WTC11 (cell line): ENCODE measurements at regions not wholly inside any gene's neighbourhood (a gene's known extent, or its start where the extent isn't known, plus 50 kb on each side); places are given as distances from the start of the nearest gene placed in this dataset.

ENCODE experiments used
- ATAC-seq: fragments of 200-7000 bp; cut with Tn5 transposase; 2 replicates; pipeline ENCODE4 v1.10.0; 2021; ENCODE audit warnings: mild to moderate bottlenecking, moderate library complexity
- CTCF ChIA-PET: fragments of 300-600 bp; sonication (Branson Sonifier 250); formaldehyde crosslinking; loops from one replicate; lab custom pipeline; 2021; ENCODE audit warnings: antibody characterized with exemption; lab: Charles Lee
- POLR2A ChIA-PET: fragments of 350-600 bp; sonication (Branson Sonifier 250); formaldehyde crosslinking; loops from one replicate; lab custom pipeline; 2021; ENCODE audit warnings: antibody characterized with exemption; lab: Charles Lee
- DNase-seq: peaks from one replicate; pipeline ENCODE4 v3.0.0; 2021; ENCODE audit warnings: low spot score
- H3K27ac Mint-ChIP-seq: 2 replicates; pipeline ENCODE4 v1.8.0; 2021; ENCODE audit warnings: mixed read lengths
- H3K27me3 Mint-ChIP-seq: 2 replicates; pipeline ENCODE4 v1.8.0; 2021; ENCODE audit warnings: low read depth, mild to moderate bottlenecking, moderate library complexity, mixed read lengths
- H3K36me3 Mint-ChIP-seq: 2 replicates; pipeline ENCODE4 v1.8.0; 2021; ENCODE audit warnings: mixed read lengths
- H3K4me1 Mint-ChIP-seq: 2 replicates; pipeline ENCODE4 v1.8.0; 2022; ENCODE audit warnings: mixed read lengths
- H3K4me3 Mint-ChIP-seq: 2 replicates; pipeline ENCODE4 v1.8.0; 2021; ENCODE audit warnings: mild to moderate bottlenecking, moderate library complexity, mixed read lengths
- H3K9me3 Mint-ChIP-seq: 2 replicates; pipeline ENCODE4 v1.8.0; 2021; ENCODE audit warnings: mixed read lengths
- ATF3 ChIP-seq: sonication (generic); formaldehyde crosslinking; conservative IDR thresholded peaks from 2 replicates; pipeline ENCODE4 v1.8.1; 2022; ENCODE audit warnings: mild to moderate bottlenecking, missing genetic modification reagents
- CTCF ChIP-seq: fragments of 200-600 bp; IDR thresholded peaks from 2 replicates; pipeline ENCODE4 v1.8.0; 2022; ENCODE audit warnings: antibody characterized with exemption
- FOXK1 ChIP-seq: sonication (generic); formaldehyde crosslinking; IDR thresholded peaks from 2 replicates; pipeline ENCODE4 v1.8.0; 2022; ENCODE audit warnings: mild to moderate bottlenecking, moderate library complexity, missing genetic modification reagents
- GRHL2 ChIP-seq: fragments of 250-450 bp; sonication (Bioruptor Pico); IDR thresholded peaks from 2 replicates; pipeline ENCODE4 v1.8.0; 2022; ENCODE audit warnings: mild to moderate bottlenecking, moderate library complexity; ENCODE audit not compliant: insufficient replicate concordance, severe bottlenecking
- KAT7 ChIP-seq: sonication (generic); formaldehyde crosslinking; IDR thresholded peaks from 2 replicates; pipeline ENCODE4 v1.8.1; 2023; ENCODE audit warnings: missing genetic modification reagents, mild to moderate bottlenecking, borderline replicate concordance
- NFE2L1 ChIP-seq: sonication (generic); formaldehyde crosslinking; IDR thresholded peaks from 2 replicates; pipeline ENCODE4 v1.8.1; 2023; ENCODE audit warnings: missing genetic modification reagents
- NR2C2 ChIP-seq: sonication (generic); formaldehyde crosslinking; IDR thresholded peaks from 2 replicates; pipeline ENCODE4 v1.8.0; 2022; ENCODE audit warnings: mild to moderate bottlenecking, missing genetic modification reagents
- PRRX2 ChIP-seq: fragments of 250-450 bp; sonication (Bioruptor Pico); IDR thresholded peaks from 2 replicates; pipeline ENCODE4 v1.8.0; 2021; ENCODE audit warnings: mild to moderate bottlenecking
- RELA ChIP-seq: sonication (generic); formaldehyde crosslinking; IDR thresholded peaks from 2 replicates; pipeline ENCODE4 v1.8.1; 2022; ENCODE audit warnings: missing genetic modification reagents, mild to moderate bottlenecking, borderline replicate concordance
- TCF7 ChIP-seq: sonication (generic); formaldehyde crosslinking; IDR thresholded peaks from 2 replicates; pipeline ENCODE4 v1.8.0; 2022; ENCODE audit warnings: mild to moderate bottlenecking, low read depth, missing genetic modification reagents, moderate library complexity
- ZNF121 ChIP-seq: sonication (generic); formaldehyde crosslinking; IDR thresholded peaks from 2 replicates; pipeline ENCODE4 v1.8.0; 2023; ENCODE audit warnings: missing genetic modification reagents
- ZNF423 ChIP-seq: fragments of 250-450 bp; sonication (Bioruptor Pico); IDR thresholded peaks from 2 replicates; pipeline ENCODE4 v2.1.2; 2022; ENCODE audit warnings: mild to moderate bottlenecking, moderate library complexity
- ZNF532 ChIP-seq: fragments of 250-450 bp; sonication (Bioruptor Pico); IDR thresholded peaks from 2 replicates; pipeline ENCODE4 v1.9.0; 2021; ENCODE audit warnings: mild to moderate bottlenecking, borderline replicate concordance
- TF ChIP-seq, protein P1 (sequence below): fragments of 250-450 bp; sonication (Bioruptor Pico); conservative IDR thresholded peaks from 2 replicates; pipeline ENCODE4 v1.9.0; 2021; ENCODE audit warnings: mild to moderate bottlenecking
- TF ChIP-seq, protein P2 (sequence below): sonication (generic); formaldehyde crosslinking; IDR thresholded peaks from 2 replicates; pipeline ENCODE4 v1.8.0; 2023; ENCODE audit warnings: missing genetic modification reagents
- TF ChIP-seq, protein P3 (sequence below): sonication (generic); formaldehyde crosslinking; IDR thresholded peaks from 2 replicates; pipeline ENCODE4 v1.8.1; 2023; ENCODE audit warnings: mild to moderate bottlenecking, moderate library complexity, missing genetic modification reagents
- TF ChIP-seq, protein P4 (sequence below): fragments of 250-450 bp; sonication (Bioruptor Pico); IDR thresholded peaks from 2 replicates; pipeline ENCODE4 v1.9.0; 2021; ENCODE audit warnings: moderate library complexity, mild to moderate bottlenecking, inconsistent platforms, borderline replicate concordance

- peaks cover 48% of the 10 kb centered on the region for H3K9me3 Mint-ChIP-seq
- ChIA-PET CTCF (no interaction called here), POLR2A (no interaction called here)
- peaks cover 12% of the 10 kb centered on the region for H3K4me1 Mint-ChIP-seq
- ATAC-seq (peak; percentile 43; the same call in 1 of the 2 replicates), DNase-seq (peak; percentile 62)
- TF ChIP-seq GRHL2 (CRISPR knock-in tag) (no peak), FOXK1 (0 out of 2 replicates have a peak, but pooled peaks have one; percentile 39)
- TF ChIP-seq, all 79 proteins: peak for 1
- Mint-ChIP-seq H3K27ac (no peak overlapping the region), H3K27me3 (peaks cover 4% of the 10 kb centered on the region; the same call in 1 of the 2 replicates), H3K4me3 (no peak overlapping the region), H3K36me3 (peaks cover 18% of the 10 kb centered on the region)
Observed at GRCh38 chr2:136468799-136469369, 296.5 kb upstream of the THSD7B start.

GRCh38 chr2:136452528-136452927, 312.8 kb upstream of the THSD7B start:
- DNase-seq (no peak), ATAC-seq (no peak)
- Mint-ChIP-seq H3K4me3 (no peak overlapping the region), H3K4me1 (peaks cover 10% of the 10 kb centered on the region), H3K9me3 (no peaks in the 10 kb centered on the region), H3K36me3 (no peaks in the 10 kb centered on the region), H3K27ac (no peak overlapping the region), H3K27me3 (no peaks in the 10 kb centered on the region; the same call in 1 of the 2 replicates)
- no peak for TF ChIP-seq KAT7 (CRISPR knock-in tag)
- no peak for TF ChIP-seq RELA (CRISPR knock-in tag)
- TF ChIP-seq CTCF: no peak
- TF ChIP-seq ZNF423 (CRISPR knock-in tag): no peak
- TF ChIP-seq NR2C2 (CRISPR knock-in tag): no peak
- TF ChIP-seq, protein P1, sequence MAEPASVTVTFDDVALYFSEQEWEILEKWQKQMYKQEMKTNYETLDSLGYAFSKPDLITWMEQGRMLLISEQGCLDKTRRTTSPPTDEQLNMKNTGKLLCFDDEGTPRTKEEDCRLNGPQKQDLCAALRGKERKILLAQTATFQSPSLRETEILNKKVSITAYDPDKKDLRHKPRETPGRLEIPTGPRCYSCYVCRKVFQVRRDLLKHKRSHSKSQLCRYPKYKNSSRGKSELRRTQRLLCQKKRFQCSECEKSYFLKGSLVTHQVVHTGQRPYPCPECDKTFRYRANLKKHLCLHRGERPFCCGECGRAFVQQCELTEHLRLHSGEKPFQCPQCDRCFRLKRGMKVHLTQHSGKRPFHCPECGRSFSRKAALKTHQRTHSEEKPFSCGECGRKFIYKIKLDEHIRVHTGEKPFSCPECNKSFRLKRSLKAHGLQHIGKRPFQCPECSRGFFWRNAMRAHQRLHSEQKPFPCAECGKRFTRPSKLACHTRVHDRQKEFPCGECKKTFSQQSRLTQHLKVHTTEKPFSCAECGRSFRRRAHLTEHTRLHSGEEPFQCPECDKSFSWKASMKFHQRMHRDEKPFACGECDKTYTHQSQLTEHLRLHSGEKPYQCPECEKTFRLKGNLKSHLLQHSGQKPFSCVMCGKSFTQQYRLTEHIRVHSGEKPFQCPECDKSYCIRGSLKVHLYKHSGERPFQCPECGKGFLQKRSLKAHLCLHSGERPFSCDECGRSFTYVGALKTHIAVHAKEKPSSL (CRISPR knock-in tag): no peak
- TF ChIP-seq, protein P2, sequence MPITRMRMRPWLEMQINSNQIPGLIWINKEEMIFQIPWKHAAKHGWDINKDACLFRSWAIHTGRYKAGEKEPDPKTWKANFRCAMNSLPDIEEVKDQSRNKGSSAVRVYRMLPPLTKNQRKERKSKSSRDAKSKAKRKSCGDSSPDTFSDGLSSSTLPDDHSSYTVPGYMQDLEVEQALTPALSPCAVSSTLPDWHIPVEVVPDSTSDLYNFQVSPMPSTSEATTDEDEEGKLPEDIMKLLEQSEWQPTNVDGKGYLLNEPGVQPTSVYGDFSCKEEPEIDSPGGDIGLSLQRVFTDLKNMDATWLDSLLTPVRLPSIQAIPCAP (CRISPR knock-in tag): no peak
- ChIA-PET POLR2A (no interaction called here), CTCF (no interaction called here)

- H3K4me3 Mint-ChIP-seq: no peak overlapping the region
- H3K9me3 Mint-ChIP-seq: no peaks in the 10 kb centered on the region
- H3K36me3 Mint-ChIP-seq: no peaks in the 10 kb centered on the region
- DNase-seq (no peak), ATAC-seq (no peak)
- H3K27ac Mint-ChIP-seq: no peak overlapping the region
- ChIA-PET CTCF (no interaction called here), POLR2A (no interaction called here)
- H3K27me3 Mint-ChIP-seq: no peaks in the 10 kb centered on the region; the same call in 1 of the 2 replicates
- H3K4me1 Mint-ChIP-seq: peaks cover 10% of the 10 kb centered on the region
- TF ChIP-seq, protein P3, sequence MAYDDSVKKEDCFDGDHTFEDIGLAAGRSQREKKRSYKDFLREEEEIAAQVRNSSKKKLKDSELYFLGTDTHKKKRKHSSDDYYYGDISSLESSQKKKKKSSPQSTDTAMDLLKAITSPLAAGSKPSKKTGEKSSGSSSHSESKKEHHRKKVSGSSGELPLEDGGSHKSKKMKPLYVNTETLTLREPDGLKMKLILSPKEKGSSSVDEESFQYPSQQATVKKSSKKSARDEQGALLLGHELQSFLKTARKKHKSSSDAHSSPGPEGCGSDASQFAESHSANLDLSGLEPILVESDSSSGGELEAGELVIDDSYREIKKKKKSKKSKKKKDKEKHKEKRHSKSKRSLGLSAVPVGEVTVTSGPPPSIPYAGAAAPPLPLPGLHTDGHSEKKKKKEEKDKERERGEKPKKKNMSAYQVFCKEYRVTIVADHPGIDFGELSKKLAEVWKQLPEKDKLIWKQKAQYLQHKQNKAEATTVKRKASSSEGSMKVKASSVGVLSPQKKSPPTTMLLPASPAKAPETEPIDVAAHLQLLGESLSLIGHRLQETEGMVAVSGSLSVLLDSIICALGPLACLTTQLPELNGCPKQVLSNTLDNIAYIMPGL (CRISPR knock-in tag): no peak
- TF ChIP-seq, protein P4, sequence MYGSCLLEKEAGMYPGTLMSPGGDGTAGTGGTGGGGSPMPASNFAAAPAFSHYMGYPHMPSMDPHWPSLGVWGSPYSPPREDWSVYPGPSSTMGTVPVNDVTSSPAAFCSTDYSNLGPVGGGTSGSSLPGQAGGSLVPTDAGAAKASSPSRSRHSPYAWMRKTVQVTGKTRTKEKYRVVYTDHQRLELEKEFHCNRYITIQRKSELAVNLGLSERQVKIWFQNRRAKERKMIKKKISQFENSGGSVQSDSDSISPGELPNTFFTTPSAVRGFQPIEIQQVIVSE (CRISPR knock-in tag): no peak
- TF ChIP-seq PRRX2: no peak
- no peak for TF ChIP-seq TCF7 (CRISPR knock-in tag)
- TF ChIP-seq ZNF532: no peak
- TF ChIP-seq ATF3: no peak
- no peak for TF ChIP-seq KAT7 (CRISPR knock-in tag)
- no peak for TF ChIP-seq FOXK1
- TF ChIP-seq NR2C2 (CRISPR knock-in tag): no peak
- TF ChIP-seq ZNF121: no peak
- no peak for TF ChIP-seq NFE2L1 (CRISPR knock-in tag)
Observed at GRCh38 chr2:136448986-136449780, 316.2 kb upstream of the THSD7B start.
